CD4-positive, alpha-beta T cell treated with Interleukin-17A for 4 hours (primary cell): ENCODE measurements at regions not wholly inside any gene's neighbourhood (a gene's known extent, or its start where the extent isn't known, plus 50 kb on each side); places are given as distances from the start of the nearest gene placed in this dataset.

Experiments
- DNase-seq: peaks from one replicate; pipeline ENCODE4 v3.0.0-alpha.2; 2020; ENCODE audit warnings: mixed read lengths

DNA sequence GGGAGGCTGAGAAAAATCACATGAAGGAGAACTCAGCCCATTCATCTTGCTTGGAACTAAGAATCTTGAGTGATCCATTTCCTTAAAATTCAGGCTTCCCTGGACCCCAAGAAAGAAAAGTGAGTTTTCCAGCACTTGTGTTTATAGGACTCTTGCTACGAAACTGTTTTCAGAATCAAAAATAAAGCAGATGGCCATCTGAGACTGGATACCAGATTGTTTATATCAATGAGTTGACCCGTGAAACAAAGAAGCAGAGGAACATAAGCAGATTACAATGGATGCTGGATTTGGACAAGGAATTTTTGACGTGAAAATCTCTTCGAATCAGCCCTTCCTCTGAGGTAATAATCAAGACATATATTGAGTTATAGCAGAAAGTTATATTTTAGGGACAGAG lies 223.2 kb downstream of the SYK start:
- DNase-seq: no peak

DNA sequence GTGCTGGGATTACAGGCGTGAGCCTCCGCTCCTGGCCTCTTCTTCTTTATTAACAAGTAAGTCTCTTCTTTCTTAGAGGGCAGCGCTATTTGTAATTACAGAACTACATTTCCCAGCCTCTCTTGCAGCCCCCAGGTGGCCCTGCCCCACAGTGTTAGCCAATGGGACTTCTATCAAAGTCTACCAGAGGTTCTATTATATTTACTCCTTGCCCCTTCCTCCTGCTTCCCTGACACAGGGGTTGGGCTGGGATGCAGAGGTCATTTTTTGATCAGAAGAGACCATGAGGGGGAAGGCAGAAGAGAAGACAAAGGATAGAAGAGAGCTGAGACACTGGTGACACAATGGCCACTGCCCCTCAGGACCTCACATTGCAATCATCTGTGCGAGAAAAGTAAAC lies 224.2 kb downstream of the SYK start:
- no peak for DNase-seq

DNA sequence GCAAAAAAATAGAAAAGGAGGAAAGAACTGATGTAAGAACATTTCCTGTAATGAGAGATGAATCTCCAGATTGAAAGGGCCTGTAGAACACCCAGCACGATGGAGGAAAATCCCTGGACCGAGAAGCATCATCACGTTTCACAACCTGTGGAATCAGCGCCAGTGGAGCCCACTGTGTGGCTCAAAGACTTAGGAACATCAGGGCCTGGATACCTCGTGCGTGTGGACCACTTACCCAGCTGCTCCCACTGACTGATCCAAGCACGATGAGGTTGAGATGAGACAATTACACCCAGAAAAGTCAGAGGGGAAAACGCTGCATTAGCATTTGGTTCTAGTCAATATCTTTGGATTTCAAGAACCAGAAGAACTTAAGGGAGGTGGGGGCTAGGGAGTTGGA lies 224.6 kb downstream of the SYK start:
- no peak for DNase-seq

DNA sequence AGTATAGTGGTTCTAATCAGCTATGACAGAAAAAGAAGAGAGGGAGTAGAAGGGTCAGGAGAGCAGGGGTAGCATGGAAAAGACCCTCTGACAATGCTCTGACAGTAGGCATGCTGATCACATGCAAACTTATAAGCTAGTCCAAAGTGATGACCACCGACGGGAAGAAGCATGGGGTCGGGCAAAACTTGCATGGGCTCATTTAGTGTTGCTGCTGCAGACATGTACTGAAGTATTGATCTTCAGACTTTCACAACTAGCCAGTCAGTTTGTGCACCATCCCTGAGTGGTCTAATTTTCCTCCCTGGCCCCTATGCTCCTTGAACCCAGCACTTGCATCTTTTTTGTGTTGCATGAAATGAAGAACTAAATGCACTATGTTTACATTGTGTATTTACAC lies 225.4 kb downstream of the SYK start:
- no peak for DNase-seq

DNA sequence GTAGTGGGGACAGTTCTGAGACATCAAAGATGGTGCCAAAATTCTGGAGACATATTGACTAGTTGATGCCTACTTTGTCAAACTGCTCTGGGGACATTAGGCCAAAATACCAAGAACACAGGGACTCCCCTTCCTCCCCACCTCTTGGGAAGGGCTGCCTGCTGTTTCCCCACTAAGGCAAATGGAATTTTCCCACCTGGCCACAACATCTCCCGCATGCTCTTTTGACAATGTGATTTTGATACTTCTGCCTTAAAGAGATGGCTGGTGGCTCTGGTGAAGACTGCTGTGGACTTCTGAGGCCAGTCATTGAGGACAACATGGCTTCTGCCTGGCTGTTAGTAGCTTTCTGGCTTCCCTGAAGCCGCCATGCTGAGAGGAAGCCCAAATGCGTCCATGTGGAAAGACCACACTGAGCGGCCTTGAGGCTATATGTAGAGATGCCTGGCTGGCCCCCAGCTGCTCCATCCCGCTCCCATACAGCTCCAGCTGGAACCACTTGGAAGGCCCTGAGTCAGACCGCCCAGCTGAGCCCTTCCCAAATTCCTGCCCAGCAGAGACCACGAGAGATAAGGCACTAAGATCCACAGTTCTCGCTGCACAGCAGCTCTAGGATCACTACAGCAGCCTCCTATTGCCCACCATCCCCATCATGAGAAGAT lies 226.7 kb downstream of the SYK start:
- DNase-seq: no peak

DNA sequence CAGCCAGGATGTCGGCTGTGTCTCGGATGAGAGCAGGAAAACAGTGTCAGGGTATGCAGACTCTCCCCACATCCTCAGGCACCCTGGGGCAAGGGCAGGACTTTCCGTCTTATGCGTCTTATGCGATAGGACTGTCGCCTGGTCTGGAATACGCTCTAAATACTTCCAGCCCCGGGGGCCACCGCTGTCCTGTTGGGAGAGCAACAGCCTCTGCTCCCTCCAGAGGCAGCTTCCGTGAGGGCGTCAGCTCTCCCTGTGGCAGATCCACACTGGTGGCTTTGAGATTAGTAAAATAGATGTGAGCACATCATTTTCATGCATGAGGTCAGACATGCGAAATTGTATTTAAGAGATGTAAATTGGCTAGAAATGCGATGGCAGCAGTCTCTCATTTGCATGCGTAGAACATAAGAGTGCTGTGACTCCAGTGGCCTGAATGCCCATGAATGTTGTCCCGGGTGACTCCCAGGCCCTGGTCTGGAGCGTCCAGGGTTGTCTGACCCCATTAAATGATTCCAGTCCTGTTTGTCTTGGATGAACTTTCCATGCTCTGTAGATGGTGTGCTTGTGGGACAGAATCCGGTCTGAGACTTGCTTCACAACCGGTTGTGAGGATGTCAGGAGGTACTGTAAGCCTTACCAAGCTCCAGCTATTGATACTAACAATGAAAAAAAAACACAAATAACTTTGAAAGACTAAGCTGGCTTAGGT lies 228.2 kb downstream of the SYK start:
- no peak for DNase-seq

DNA sequence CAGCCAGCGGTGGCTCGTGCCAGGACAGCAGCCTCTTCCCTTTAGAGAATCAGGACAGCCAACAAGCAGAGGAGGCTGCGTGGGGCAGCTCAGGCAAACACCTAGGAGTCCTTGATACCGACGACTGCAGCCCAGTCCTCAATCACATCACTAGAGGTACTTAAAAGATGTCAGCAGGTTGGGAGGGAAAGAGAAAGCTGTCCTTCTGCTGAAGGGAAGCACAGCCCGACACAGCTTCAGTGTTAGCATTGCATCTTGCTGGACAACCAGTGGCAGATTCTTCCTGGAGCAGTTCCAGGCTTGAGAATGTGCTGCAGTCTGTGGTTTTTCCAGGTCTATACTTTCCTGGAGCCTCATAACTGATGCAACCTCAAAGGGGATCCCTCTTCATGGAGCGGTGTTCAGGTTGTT lies 230.5 kb downstream of the SYK start:
- DNase-seq: no peak

DNA sequence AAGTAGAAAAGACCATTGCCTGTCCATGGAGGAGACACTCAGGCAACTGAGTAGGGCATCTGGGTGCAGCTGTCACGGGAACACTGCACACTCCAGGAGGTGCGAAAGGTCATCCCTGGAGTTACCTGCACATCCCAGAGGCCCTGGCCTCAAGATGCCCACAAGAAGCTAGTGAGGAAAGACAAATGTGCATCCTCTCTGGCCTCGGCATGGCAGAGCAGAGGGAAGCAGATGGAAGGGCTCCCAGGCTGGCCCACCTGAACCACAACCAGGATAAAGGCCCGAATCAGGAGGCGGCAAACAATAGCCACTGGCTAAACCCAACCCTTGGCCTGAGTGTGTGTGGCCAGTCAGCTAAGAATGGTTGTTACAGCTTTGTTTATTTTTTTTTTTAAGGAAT lies 231.7 kb downstream of the SYK start:
- DNase-seq: no peak

DNA sequence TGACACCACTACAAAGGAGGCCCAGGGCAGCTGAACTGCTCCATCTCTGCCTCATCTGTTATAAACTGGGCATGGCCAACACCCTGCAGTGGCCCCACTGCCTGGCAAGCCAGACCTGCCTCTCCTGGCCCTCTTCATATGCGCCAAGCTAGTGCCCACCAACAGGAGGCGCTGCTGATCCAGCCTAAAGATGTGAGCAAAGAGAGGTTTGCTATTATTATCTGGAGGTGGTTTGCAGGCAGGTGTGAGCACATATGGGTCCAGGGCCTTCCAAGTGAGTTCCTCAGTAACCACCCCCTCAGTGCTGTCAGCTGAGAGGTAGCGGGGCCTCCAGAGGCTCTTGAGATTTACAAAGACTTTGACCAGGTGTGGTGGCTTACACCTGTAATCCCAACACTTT lies 232.2 kb downstream of the SYK start:
- peak; percentile 66 for DNase-seq

DNA sequence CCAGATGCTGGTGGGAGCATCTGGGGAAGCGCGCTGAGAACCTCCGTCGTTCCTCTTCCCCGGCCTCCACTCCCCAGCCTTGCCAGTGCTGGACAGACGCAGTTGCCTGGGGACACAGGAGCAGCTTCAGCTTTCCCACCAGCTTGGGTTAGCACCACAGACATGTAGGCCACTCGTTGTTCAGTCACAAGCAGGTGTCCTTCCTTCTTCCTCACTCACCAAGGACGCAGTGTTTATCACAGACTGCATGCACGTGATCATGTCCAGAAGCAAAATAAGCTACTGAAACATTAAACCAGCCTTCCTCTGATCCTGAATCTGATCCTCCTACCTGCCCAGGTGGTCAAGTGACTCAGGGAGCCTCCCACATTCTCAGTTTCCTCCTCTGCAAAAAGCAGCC lies 232.9 kb downstream of the SYK start:
- DNase-seq: no peak

DNA sequence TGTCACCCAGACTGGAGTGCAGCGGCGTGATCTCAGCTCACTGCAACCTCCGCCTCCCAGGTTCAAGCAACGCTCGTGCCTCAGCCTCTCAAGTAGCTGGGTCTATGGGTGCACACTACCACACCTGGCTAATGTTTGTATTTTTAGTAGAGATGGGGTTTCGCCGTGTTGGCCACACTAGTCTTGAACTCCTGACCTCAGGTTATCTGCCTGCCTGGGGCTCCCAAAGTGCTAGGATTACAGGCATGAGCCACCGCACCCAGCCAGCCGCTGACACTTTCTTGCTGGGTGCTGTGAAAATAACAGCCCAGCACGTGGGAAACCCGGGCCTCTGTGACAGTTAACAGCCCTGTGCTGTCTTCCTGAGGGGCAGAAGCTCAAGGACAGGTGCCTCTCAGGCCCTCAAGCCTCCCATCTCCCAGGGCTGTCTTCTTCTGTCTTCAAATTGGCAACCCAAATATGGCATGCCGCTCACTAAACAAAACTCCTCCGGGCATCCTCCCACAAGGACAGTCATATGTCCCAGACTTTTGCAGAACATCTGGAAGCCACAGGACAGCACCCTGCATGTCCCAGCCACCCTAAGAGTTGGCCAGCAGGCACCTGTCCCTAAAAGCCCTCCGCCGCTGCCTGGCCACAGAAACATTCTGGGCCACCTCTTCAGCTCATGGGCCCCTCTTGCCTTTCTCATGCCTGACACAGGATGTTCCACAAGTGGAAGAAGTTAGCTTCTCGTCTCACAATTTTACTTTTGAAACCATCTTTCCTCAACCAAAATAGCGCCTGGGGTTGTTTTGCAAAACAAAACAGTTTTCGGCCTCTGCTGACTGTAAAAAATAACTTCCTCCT lies 233.6 kb downstream of the SYK start:
- no peak for DNase-seq

DNA sequence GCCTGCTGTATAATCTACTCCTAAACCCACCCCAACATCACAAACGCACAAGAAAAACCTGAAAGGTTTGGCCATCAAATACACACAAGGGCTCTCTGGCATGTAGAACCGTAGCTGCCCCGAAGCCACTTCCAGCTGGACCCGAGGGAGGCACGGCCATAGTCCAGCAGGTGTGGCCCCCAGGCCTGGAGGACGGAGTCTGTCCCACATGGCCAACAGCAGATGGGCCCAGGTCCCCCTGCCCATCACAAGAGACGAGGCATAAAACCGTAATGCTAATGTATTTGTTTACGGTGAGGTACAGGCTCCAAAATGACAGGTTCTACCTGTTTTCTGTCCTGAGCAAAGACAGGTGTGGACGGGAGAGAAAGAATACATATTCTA lies 234.2 kb downstream of the SYK start:
- DNase-seq: no peak

DNA sequence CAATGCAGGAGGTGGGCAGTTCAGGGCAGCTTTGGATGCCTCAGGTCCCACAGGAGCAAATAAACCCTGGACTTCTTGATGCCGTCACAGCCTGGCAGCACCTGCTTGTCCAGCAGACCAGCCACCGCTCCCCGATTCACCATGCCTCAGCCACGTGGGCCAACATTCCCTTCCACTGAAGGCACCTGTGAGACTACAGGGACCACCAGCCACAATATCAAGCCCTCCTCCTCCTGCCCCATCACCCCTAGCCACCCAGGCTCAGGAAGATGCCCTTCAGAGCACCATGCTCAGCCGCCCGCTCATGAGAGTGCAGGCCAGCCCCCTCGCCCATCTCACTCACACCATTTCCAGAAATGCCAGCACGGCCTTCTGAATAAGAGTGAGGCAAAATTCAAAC lies 234.7 kb downstream of the SYK start:
- DNase-seq: no peak

DNA sequence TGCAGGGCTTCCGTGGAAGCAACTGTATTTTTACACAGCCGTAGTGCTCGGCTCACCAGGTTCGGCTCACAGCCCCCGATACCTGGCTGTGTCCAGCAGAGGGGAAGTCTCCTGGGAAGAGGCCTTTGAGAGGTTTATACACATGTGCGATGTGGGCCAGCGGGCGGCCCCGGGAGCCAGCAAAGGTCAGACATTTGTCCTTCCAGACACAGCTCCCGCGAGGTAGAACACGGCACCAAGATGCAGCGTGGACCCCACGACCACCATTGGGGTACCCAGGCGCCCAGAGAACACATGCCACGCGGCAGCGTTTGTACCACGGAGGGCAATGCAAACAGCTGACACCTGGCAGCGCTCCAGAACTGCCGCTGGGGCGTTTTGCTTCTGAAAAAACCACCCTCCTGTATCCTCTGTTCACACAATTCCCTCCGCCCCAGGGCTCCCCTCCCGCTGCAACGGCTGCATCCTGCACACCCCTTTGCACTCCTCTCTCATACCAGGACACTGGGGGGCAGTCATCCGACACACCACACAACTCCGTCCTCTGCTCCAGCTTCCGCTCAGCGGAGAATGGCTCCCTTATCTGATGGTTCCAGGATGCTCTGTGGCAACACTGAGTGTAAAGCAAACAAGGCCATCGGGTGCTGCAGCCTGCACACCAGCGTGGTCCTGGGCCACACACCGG lies 235.3 kb downstream of the SYK start:
- peak; percentile 62 for DNase-seq

DNA sequence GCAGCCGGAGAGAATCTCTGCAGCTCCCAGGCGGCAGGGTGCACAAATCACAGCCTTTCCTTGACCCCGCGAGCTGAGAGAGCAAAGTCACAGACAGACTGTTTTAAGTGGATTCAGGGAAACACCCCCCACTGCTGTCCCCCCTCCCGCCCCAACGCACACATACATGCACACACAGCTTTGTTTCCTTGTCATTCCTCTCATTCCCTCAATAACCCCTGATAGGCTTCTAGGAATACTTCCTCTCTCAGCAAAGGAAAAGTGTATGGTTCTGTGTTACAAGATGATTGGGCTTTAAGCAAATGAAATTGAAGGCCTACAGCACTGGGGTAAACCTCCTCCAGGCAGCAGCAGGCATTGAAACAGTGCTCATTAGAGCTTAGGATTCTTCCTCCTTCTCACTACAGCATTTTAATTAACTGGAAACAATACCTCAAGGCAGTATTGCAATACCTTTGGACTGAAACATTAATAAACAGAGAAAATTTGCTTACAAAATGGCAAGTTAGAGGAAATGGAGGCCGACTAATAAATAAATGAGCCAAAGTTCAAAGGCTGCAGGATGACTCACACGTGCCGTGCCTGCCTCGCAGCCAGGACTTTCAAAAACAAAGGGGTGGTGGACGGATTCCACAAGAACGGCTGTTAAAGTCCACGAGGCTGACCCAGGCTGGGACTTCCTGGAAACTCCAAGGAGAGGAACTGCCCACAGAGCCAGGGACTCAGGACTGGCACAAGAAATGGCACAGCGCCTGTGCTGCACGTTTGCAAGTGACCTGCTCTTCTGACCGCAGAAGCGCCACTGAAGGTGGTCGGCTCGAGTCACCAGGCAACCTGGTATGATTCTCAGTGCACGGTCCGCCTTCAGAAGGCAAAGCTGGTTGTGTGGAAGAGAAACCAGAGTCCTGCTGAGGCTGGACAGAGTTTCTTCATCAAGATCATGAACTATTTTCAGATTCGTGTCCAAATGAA lies 236.2 kb downstream of the SYK start:
- DNase-seq: no peak

DNA sequence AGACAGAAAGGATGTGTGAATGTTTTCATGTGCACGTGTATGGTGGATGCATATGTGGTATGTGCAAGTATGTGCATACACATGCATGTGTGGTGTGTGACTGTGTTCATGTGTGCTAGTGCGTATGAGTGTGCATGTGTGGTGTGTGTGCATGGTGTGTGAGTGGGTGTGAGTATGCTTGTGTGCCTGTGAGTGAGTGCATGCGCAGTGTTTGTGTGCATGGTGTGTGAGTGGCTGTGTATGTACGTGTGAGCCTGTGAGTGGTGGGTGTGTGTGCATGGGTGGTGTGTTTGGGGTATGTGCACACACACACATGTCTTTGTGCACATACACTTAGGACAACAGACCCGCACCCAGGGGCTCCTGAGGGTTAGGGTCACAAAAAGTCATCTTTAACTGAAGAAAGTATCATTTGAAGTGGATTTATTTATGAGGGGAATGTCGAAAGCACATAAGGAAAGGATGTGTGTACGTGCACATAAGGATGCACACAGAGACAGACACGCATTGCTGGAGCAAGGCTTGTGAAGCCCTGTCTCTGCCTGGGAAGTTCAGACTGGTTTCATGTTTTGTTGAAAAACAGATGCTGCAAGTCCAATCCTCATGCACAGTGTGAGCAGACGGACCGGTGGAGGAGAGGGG lies 237.0 kb downstream of the SYK start:
- no peak for DNase-seq

DNA sequence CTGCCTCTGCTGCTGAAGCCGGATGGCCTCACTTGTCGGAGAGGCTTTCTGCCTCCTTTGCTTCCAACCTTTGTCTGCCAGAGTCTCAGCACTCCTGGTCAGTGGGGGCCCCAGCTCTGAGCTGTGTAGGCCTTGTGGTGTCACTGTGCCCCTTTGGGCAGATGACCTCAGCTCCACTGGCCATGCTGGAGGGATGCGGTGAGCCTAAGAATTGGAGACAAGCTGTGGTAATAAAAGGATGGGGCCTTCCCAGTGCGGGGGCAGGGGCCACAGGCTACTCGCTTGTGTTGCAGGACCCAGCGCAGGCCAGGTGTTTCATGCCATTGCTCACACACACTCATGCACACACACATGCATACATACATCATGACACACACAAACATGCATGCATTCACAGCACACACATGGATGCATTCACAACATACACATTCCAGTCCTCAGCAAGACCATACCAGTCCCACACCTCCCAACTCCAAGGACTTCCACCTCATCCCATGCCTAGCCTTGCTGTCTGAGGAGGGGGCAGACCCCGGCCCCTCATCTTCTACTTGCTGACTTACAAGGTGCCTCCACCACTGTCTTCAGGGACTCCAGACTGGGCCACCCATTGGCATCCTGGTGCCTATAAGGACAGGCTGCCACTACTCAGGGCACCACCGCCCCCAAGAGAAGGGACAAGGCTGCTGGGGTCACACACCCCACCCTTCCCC lies 237.7 kb downstream of the SYK start:
- DNase-seq: no peak

DNA sequence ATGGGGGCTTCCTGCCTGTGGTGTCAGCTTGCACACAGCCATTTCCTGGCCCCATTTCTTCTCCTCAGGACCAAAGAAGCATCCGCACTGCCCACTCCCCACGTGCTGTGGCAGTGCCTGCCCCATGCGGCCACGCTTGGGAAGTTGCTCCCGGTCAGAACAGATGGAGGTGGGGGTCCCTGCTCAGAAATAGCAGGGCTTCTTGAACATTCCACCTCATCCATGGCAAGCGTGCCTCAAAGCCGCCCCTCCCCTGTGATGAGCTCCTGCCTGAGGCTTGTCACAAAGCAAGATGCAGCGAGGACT lies 238.2 kb downstream of the SYK start:
- no peak for DNase-seq

DNA sequence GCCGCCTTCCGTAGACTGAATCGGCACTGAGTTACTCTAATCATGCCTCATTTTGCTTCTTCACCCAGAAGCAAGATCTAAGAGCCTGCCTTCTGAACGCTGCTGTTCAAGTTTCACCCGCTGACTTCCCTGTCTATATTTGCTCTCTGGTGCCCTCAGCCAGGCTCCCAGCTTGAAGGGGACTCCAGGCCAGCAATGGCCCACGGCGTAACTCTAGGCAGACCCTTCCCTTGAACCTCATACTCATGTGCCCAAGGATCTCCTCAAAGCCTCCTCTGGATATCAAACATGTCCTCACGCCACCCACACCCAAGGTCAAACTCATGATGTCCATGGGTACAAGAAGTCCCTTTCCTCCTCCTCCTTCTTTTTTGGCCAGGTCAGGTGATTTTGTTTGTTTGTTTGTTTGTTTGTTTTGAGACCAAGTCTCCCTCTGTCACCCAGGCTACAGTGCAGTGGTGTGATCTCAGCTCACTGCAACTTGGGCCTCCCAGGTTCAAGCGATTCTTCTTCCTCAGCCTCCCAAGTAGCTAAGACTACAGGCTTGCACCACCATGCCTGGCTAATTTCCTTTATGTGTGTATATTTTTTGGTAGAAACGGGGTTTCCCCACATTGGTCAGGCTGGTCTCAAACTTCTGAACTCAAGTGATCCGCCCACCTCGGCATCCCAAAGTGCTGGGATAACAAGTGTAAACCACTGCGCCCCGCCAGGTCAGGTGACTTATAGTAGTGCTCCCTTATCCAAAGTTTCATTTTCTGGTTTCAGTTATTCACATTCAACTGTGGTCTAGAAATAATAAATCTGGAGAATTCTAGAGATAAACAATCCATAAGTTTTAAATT lies 239.0 kb downstream of the SYK start:
- no peak for DNase-seq

DNA sequence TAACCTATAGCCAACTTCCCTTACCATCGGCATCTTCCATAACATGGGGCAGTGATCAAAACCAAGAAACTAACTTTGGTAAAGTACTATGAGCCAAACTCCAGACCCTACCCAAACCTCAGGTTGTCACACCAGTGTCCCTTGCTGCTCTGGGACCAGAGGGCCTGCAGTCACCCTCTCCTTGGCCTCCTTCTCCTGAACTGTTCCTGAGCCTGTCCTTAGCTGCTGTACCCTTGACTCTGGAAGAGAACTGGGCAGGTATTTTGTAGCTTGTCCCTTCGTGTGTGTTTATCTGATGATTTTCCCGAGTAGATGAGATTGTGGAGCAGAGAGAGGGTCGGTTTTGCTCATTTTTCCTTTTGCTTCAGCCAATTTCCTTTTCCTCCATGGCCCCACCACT lies 240.4 kb downstream of the SYK start:
- DNase-seq: no peak
